Dermis microvascular lymphatic vessel endothelial cell (primary cell): ENCODE measurements at regions not wholly inside any gene's neighbourhood (a gene's known extent, or its start where the extent isn't known, plus 50 kb on each side); places are given as distances from the start of the nearest gene placed in this dataset.

Source experiments
- DNase-seq, 2 donors: peaks; one replicate each; pipeline versions ENCODE4 v3.0.0 to v3.0.0-alpha.2; 2010; ENCODE audit warnings: low read depth in 2 of 2

DNA sequence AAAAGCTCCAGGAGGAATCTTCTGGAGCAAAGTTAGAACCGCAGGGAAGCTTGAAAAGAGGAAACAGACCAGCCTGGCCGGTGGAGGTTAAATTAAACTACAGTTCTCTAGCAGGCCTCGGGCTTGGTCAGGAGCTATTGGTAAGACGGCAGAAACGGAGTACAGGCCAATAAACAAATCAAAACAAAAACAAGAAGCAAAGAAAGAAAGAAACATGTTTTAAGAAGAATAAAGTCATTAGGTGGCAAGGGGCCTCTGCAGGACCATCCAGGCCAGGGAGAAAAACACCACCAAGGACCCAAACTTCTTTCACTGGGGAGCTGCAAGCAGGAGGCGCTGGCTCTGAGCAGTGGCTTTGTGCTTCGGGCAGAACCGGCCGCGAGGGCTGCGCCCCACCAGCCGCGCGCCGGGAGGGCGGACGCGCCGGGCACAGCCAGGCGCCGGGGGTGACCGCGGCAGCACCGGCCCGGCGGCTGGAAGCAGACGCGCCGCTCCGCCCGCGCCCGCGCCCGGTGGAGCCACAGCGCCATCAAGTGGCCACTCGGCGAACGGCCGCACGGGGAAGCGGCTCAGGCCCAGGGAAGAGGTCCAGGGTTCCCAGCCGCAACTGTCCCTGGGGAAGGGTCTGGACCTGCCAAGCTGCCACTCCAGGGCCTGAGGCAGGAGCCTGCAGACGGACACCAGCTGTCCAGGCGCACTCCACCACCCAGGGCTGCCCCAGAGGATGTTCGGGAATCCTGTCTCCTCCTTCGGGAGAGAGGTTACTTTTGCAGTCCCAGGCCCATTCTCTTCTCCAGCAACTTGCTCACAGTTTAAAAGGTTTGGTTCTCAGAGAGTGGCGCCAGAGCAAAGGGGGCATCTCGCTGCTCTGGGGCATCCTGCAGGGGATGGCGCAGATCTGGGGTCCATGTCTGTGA lies 419.4 kb downstream of the SOX9 start:
- peak; percentile 2 to 41 for DNase-seq

DNA sequence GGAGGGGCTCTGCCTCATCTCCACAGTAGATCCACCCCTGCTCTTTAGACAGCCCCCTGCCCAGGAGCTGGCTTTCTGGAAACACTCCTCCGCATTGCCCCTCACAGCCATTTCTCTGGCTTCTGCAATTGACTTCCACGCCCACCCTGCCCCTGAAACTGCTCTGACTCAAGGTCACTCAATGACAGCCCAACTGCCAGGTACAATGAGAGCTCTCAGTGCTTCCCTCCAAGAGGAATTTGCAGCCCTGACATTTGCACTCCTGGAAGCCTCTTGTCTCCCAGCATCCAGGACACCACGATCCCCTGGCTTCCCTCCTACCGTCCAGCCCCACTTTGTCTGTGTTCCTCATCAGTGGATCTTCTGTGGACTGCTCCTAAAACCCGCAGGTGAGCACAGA lies 421.5 kb downstream of the SOX9 start:
- DNase-seq: no peak

DNA sequence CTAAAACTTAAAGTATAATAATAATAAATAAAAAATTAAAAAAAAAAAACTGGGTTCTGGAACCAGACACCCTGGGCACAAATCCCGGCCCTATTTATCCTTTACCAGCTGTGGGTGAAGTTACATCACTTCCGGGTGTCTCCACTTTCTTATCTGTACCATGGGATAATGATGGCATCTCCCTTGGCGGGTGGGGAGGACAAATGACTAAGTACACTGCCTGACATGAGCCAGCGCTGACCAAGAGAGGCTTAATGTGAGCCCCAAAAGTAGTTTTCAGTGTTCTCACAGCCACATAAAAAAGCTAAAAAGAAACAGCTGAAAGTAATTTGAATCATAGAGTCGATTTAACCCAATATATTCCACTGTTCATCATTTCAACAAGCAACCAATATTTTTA lies 424.9 kb downstream of the SOX9 start:
- DNase-seq: no peak

DNA sequence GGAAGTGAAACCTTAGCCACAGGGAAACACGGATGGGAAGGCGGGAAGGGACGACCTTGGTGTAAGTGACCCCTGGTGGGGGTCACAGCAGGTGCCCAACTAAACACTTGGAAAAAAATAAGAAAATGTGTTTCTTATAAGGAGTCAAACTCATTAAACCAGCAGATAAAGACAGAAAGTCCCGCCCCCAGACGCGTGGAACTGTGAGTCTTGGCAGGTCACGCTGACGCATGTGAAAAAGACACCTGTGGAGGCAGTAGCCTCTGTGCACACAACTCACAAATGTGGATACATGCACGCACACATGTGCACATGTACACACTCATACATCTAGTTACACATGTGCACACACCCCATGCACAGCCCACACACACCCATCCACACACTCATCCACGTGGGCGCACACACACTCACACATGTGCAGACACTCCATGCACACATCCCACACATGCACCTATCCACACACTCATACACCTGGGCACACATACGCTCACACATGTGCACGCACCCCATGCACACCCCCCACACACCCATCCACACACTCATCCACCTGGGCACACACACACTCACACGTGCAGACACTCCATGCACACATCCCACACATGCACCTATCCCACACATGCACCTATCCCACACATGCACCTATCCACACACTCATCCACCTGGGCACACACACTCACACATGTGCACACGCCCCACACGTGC lies 432.4 kb downstream of the SOX9 start:
- DNase-seq: no peak

DNA sequence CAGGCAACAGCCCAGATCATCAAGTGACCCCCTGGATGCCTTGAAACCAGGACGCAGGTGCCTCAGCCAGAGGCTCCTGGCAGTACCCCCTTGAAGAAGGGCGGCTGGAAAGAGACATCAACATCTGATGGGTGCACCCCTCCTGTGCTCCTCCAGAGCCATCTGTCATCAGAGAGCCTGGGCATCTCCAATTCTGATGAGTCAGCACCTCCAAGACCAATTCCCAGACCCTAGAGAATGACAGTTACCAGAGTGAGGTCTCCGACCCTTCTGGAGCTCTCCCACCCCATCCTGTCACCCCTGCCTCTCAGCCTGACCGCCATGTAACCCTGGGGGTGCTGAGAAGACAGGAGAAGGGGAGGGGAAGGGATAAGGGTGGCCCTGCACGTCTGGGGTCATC lies 433.7 kb downstream of the SOX9 start:
- DNase-seq: no peak

DNA sequence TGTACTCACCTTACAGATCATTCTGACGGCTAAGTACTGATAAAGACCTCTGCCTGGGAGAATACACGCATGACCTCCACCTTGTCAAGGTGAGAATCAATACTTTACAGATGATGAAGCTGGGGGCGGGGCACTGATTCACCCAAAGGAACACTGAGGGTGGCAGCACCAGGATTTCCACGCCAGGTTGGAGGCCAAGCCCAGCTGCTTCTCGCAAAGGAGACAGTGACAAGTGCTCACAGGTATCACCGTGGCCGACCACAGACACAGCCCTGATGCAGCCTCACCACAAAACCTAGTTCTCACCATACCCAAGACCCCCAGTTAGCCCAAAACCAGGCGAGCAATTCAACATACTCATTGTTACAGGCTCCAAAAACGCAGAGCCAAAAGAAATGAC lies 434.2 kb downstream of the SOX9 start:
- DNase-seq: no peak

DNA sequence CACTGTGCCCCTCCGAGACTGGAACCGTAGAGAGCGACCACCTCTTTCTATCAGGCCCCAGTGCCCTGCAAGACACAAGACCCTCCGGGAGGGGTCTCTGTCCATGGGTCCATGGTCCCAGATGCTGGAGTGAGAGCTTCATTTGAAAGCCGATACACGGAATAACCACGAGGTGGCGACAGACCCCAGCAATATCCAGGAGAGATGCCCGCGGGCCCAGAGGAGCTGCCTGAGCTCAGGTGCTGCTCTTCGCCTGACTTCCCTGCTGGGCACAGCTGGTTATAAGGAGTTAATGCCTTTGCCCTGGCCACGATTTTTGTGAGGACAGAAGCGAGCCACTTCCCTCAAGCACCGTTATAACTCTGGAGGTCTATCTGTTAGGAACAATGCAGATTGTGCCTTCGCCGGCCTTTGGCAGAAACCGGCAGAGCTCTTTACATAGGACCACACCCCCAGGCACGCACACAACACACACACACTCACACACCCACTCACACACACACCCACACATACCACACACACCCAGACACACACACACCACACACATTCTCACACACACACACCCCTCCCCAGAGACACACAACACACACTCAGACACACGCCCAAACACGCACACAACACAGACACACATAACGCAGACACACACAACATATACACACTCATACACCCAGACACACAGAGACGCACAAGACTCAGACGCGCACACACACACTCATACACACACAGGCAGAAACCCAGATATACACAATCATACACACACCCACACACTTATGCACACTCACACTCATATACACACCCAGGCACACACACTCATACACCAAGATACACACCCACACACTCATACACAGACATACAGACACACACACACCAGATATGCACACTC lies 436.4 kb downstream of the SOX9 start:
- DNase-seq: peak; percentile 7 to 50

DNA sequence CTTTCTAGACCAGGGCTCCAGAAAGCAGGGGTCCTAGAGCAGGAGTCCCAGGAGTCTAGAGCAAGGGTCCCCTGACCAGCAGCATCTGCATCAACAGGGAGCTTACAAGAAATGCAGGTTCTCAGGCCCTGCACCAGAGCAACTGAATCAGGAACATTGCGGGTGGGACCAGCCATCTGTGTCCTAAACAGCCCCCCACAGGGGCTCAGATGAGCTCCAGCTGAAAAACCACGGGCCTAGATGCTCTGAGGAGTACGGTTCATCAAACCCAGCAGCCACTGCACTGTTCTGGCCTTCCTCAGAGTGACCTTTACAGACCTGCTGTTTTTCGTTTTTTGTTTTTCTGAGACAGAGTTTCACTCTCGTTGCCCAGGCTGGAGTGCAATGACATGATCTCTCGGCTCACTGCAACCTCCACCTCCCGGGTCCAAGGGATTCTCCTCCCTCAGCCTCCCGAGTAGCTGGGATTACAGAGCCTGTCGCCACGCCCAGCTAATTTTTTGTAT lies 438.2 kb downstream of the SOX9 start:
- no peak for DNase-seq

DNA sequence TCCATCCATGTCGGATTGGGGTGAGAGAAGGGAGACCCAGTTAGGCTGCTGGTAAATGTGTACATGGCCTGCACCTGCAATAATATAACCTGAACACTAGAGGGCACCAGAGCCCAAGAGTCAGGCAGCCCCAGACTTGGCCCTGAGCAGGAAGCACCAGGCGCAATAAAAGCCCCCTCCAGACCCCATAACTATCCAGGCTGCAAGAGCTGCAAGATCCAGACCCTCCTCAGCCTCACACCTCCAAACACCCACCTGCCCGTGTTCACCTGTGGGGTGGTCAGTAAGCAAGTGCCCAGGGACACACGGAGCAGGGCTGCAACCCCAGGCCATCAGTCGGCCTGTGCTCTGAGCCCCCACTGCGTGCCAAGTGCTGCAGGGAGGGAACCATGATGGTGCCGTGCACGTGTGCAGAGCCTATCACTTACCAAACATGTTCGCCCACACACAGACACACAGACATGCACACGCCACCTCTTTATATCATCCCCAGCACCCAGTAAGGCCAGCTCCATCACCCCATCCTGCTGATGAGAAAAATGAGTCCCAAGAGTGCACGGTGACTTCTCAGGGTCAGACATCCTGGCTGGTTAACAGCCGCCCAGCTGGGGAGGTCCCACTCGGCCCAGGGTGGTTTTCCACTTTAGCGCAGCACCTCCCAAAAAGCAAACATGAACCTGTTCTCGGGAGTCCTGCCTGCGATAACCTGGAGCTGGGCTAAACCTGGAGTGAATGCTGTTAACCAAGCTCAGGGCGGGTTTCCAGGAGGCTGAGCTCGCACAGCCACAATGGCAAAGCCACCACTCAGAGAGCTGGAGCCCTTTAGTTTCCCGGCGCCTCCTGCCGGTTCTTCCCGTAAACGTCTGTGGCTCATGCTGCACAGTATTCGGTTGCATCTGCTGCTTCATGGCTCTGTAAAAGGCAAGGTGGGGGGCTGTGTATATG lies 439.8 kb downstream of the SOX9 start:
- peak; percentile 3 to 38 for DNase-seq

DNA sequence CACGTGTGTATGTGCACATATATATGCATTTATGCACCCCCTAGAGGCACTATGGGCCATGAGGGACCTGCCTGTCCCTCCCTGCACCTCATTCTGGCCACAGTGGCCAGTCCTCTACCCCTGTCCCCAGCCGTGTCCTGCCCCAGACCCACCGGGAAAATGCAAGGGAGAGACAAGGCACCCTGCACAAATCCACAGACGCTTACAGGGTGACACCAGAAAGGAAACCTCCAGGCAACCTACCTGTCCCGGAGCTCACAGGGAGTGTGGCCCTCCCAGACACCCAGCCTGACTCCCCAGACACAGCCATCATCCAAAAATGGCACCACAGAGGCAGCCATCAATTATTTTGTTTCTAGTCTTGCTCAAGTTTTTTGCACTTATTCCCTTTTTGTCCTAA lies 440.4 kb downstream of the SOX9 start:
- DNase-seq: no peak

DNA sequence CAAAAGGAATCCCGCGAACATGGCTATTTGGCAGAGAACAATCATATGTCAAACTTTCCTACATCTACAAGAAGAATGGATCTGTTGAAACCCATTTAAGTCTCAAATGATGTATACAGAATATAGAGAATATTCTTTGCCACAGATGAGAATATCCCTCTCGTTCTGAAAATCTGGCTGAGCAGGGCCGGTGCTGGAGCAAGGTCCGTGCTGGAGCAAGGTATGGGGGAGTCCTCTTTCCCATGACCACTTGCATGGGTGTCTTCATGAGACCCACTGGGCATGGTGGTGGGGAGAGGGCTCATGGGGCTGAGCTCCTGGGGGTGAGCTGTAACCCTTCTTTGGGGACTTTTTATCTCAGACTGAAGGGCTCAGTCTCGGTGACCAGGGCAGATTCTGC lies 440.9 kb downstream of the SOX9 start:
- no peak for DNase-seq

DNA sequence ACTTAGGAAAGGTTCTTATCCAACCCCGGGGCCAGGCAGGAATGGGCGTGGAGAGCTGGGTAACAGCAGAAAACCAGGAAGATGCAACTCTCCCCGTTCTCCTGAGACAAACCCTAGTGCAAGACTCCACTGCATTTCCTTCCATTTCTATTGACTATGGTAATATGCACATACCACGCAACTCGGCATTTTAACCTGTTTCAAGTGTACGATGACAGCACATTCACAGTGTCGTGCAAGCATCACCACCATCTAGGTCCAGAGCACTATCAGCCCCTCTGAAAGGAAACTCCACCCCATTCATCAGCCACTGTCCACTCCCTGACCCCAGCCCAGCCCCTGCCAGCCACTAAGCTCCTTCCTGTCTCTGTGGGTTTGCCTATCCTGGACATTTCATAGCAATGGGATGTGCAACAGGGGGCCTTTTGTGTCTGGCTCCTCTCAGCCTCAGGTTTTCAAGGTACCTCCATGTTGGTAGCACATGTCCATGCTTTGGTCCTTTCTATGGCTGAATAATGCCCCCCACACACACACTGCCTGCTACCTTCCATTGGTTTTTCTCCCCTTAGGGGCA lies 441.9 kb downstream of the SOX9 start:
- DNase-seq: no peak

DNA sequence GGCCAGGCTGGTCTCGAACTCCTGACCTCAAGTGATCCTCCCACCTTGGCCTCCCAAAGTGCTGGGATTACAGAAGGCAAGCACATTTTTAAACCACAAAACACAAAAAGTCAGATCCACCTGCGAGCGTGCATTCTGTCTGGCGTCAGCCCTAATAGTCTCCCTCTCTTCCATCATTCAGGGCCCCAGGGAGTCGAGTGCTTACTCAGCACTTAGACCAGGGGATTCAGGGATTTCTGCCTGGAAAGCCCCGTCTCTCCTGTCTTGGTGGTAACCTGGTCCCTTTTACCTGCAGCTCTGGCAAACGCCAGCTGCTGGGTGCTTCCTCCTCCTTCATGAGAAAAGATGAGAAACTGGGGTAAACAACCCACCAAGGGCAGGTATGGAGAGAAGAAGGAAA lies 443.1 kb downstream of the SOX9 start:
- DNase-seq: no peak

DNA sequence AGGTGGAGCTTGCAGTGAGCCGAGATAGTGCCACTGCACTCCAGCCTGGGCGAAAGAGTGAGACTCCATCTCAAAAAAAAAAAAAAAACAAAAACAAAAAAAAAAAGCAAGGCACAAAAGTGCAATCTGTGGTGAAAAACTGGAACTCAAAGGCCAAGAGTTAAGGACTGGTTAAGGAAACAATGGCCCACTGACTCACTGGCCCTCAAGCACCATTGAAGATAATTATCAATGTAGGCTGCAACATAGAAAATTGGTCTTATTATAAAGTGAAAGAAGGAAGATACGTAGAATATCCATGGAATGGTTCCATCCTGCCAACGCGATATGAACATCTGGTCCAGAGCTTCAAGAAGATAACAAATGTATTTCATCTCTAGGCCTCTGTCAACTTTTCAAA lies 444.2 kb downstream of the SOX9 start:
- DNase-seq: no peak

DNA sequence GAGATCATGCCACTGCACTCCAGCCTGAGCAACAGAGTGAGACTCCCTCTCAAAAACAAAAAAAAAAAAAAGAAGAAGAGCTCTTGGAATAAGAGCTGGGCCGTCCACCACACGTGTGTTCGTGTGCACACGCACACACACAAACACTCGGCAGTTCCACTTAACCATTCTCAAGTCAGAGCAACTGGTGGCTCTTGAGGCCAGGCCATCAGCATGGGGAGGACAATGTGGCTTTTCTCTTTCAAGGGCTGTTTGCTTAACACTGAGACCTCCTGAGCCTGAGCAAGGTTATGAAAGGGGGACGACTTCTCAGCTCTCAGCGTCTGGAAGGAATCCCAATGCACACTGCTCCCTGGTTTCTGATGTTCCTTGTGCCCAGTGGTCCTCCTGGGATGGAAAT lies 444.9 kb downstream of the SOX9 start:
- DNase-seq: no peak

DNA sequence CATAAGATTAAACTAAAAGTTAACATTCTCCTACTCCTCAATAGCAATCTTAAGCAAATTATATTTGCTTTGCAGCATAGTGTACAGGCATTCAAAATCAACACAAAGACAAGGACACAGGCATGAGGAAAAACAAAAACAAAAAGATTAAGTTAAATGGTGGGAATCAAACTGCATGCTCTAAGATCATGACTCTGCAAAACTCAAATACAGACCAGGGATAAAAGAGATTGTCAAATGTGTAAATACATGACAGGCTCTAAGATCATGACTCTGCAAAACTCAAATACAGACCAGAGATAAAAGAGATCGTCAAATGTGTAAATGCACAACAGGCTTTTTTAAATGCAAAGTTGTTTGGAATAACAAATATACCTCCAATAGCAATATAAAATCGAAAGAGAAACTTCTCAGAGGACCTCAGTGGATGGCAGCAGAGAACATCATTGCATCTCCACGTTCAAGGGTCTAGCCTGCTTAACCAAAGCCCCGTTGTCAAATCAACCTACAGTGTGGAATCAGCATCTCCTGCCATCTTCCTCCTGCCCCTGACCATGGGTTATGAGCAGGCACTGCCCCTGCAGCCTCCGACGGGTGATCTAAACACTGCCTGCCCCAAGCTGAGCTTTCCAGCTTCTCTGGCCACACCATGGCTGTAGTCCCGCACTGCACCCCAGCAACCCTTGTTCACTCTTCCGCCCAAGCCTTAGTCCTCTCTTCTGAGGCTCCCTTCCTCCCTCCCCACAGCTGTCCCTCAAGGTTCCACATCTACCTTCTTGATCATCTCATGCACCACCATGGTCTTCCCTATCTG lies 446.1 kb downstream of the SOX9 start:
- no peak for DNase-seq

DNA sequence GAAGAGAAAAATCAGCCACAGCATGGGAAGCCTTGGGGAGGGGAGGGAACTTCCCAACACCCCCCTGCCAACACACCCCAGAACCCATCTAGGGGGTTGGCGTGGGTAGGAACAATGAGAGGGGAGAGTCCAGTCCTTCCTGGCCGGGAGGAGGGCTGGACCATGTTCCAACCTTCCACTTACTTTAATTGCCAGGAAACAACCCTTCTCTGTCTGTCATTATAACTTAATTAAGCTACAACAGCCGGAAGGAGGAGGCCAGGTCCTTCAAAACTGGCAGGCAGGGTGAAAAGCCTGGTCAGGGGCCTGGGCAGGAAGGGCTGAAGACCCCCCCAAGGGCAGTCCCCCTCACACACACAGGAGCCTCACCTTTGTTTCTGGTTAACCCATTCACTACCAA lies 447.0 kb downstream of the SOX9 start:
- DNase-seq: no peak

DNA sequence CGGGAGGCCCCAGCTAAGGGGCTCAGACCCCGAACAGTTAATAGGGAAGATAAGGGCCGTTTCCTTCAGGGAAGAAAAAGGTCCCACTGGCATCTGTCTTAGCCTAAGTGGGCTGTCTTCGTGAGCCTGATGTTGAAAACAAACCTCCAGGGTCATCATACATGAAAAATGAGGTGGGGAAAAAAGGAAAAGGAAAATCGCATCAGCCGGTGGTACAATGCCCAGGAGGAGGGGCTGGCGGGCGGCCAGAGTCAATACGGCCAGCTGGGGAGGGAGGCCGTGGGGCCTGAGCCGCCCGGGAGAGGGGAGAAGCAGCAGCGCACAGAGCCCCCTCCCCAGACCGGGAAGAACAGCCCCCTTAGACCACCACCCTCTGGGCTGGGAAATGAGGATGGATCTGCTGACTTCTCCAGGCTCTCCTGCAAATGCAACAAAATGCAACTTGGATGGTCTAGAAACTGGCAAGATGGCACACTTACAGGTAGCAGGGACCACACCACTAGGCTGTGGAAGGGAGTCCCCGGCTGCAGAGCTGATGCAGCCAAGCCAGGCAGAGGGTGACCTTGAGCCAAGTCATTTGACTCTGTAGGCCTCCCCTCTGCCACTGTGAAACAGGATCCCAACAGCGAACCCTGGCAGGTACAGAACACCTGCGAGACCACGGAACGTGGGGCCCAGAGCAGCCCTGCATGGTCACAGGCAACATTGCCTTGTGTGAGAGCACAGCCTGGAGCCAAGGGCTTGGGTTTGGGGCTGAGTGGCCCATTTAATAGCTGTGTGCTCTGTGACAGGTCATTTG lies 448.5 kb downstream of the SOX9 start:
- no peak for DNase-seq
